GM23338 (cell line): ENCODE measurements at regions not wholly inside any gene's neighbourhood (a gene's known extent, or its start where the extent isn't known, plus 50 kb on each side); places are given as distances from the start of the nearest gene placed in this dataset.

ENCODE experiments used
- ATAC-seq: fragments of 200-7000 bp; cut with Tn5 transposase; 3 replicates; pipeline ENCODE4 v1.9.1; 2020
- DNase-seq: peaks from one replicate; pipeline ENCODE4 v3.0.0-alpha.2; 2015; ENCODE audit warnings: low spot score
- H2AFZ ChIP-seq: fragments of 200-600 bp; sonication (generic); 2 replicates; pipeline ENCODE4 v1.8.0; 2016; ENCODE audit warnings: antibody characterized with exemption, mild to moderate bottlenecking, moderate library complexity
- H3F3A ChIP-seq: fragments of 200-600 bp; sonication (generic); replicated peaks from 2 replicates; pipeline ENCODE4 v1.8.0; 2017; ENCODE audit warnings: antibody characterized with exemption, mixed run types, low read depth
- H3K27ac ChIP-seq: fragments of 200-600 bp; sonication (generic); 2 replicates; pipeline ENCODE4 v1.6.1; 2016; ENCODE audit warnings: low read depth
- H3K27me3 ChIP-seq: fragments of 200-600 bp; sonication (generic); 2 replicates; pipeline ENCODE4 v1.8.0; 2016; ENCODE audit warnings: mild to moderate bottlenecking, mixed run types, moderate library complexity; ENCODE audit not compliant: insufficient read depth
- H3K36me3 ChIP-seq: fragments of 200-600 bp; sonication (generic); 2 replicates; pipeline ENCODE4 v1.8.0; 2016; ENCODE audit warnings: mild to moderate bottlenecking; ENCODE audit not compliant: insufficient read depth
- H3K4me1 ChIP-seq: fragments of 200-600 bp; sonication (generic); 2 replicates; pipeline ENCODE4 v1.8.0; 2016; ENCODE audit warnings: mild to moderate bottlenecking, moderate library complexity; ENCODE audit not compliant: insufficient read depth
- H3K4me2 ChIP-seq: fragments of 200-600 bp; sonication (generic); 2 replicates; pipeline ENCODE4 v1.7.1; 2017; ENCODE audit warnings: mixed run types
- H3K4me3 ChIP-seq: fragments of 200-600 bp; sonication (generic); 2 replicates; pipeline ENCODE4 v1.6.1; 2016; ENCODE audit warnings: mixed run types
- H3K79me2 ChIP-seq: fragments of 200-600 bp; sonication (generic); replicated peaks from 2 replicates; pipeline ENCODE4 v1.8.0; 2017; ENCODE audit warnings: mild to moderate bottlenecking; ENCODE audit not compliant: insufficient read depth
- H3K9me2 ChIP-seq: fragments of 200-600 bp; sonication (generic); 2 replicates; pipeline ENCODE4 v1.8.0; 2017; ENCODE audit not compliant: insufficient read depth
- H4K20me1 ChIP-seq: fragments of 200-600 bp; sonication (generic); replicated peaks from 2 replicates; pipeline ENCODE4 v1.8.0; 2017; ENCODE audit warnings: mild to moderate bottlenecking; ENCODE audit not compliant: insufficient read depth
- H3K27ac Mint-ChIP-seq: 2 replicates; pipeline ENCODE4 v1.8.0; 2020; ENCODE audit warnings: inconsistent platforms, mild to moderate bottlenecking, moderate library complexity, mixed read lengths
- H3K27me3 Mint-ChIP-seq: 3 replicates; pipeline ENCODE4 v1.8.0; 2022; ENCODE audit warnings: low read depth, mild to moderate bottlenecking, moderate library complexity, mixed read lengths, inconsistent platforms; ENCODE audit not compliant: insufficient read depth, poor library complexity
- H3K36me3 Mint-ChIP-seq: 3 replicates; pipeline ENCODE4 v1.8.0; 2021; ENCODE audit warnings: low read depth, mild to moderate bottlenecking, inconsistent platforms, moderate library complexity, mixed read lengths
- H3K4me1 Mint-ChIP-seq: 3 replicates; pipeline ENCODE4 v1.8.0; 2020; ENCODE audit warnings: mild to moderate bottlenecking, inconsistent platforms, mixed read lengths
- H3K4me3 Mint-ChIP-seq: 3 replicates; pipeline ENCODE4 v1.8.0; 2021; ENCODE audit warnings: moderate library complexity, mild to moderate bottlenecking, inconsistent platforms, mixed read lengths
- H3K9me3 Mint-ChIP-seq: 3 replicates; pipeline ENCODE4 v1.8.0; 2020; ENCODE audit warnings: moderate library complexity, mild to moderate bottlenecking, inconsistent platforms, mixed read lengths
- CREB1 ChIP-seq: fragments of 250-450 bp; sonication (Bioruptor Pico); IDR thresholded peaks from 2 replicates; pipeline ENCODE4 v1.5.0; 2020; ENCODE audit warnings: low read depth, mild to moderate bottlenecking, moderate library complexity
- CTCF ChIP-seq, 2 experiments: fragments of 200-600 bp in 1 of 2; sonication (generic) in 1 of 2; conservative IDR thresholded peaks; 2 replicates each; pipeline versions ENCODE4 v1.5.1 to v1.6.1; 2016 to 2017; ENCODE audit warnings: antibody characterized with exemption in 2 of 2, low read depth in 2 of 2, mild to moderate bottlenecking in 2 of 2, moderate library complexity in 1 of 2
- ETS1 ChIP-seq: IDR thresholded peaks from 2 replicates; pipeline ENCODE4 v1.6.1; 2016; ENCODE audit warnings: antibody characterized with exemption
- EZH2 ChIP-seq: fragments of 200-600 bp; sonication (generic); IDR thresholded peaks from one replicate; pipeline ENCODE4 v1.8.0; 2017; ENCODE audit warnings: antibody characterized with exemption, mild to moderate bottlenecking, low read depth; ENCODE audit not compliant: unreplicated experiment
- EZH2phosphoT487 ChIP-seq: fragments of 200-600 bp; sonication (generic); IDR thresholded peaks from one replicate; pipeline ENCODE4 v1.8.1; 2018; ENCODE audit warnings: antibody characterized with exemption; ENCODE audit not compliant: unreplicated experiment
- JUNB ChIP-seq: IDR thresholded peaks from one replicate; pipeline ENCODE4 v1.6.1; 2016; ENCODE audit warnings: antibody characterized with exemption; ENCODE audit not compliant: unreplicated experiment
- NANOG ChIP-seq: IDR thresholded peaks from 2 replicates; pipeline ENCODE4 v1.6.1; 2016; ENCODE audit warnings: antibody characterized with exemption, borderline replicate concordance
- POLR2AphosphoS5 ChIP-seq: IDR thresholded peaks from 2 replicates; pipeline ENCODE4 v1.6.1; 2016; ENCODE audit warnings: antibody characterized with exemption, low read depth
- REST ChIP-seq: IDR thresholded peaks from one replicate; pipeline ENCODE4 v1.6.1; 2018; ENCODE audit warnings: antibody characterized with exemption; ENCODE audit not compliant: unreplicated experiment
- STAT1 ChIP-seq: IDR thresholded peaks from one replicate; pipeline ENCODE4 v1.6.1; 2016; ENCODE audit warnings: antibody characterized with exemption; ENCODE audit not compliant: unreplicated experiment
- ZNF114 ChIP-seq: fragments of 250-450 bp; sonication (Bioruptor Pico); IDR thresholded peaks from 2 replicates; pipeline ENCODE4 v1.5.0; 2020; ENCODE audit warnings: mild to moderate bottlenecking, moderate library complexity
- ZNF331 ChIP-seq: fragments of 250-450 bp; sonication (Bioruptor Pico); IDR thresholded peaks from 2 replicates; pipeline ENCODE4 v1.5.0; 2020; ENCODE audit warnings: low read depth, mild to moderate bottlenecking, moderate library complexity
- ZNF462 ChIP-seq: fragments of 250-450 bp; sonication (Bioruptor Pico); IDR thresholded peaks from 2 replicates; pipeline ENCODE4 v1.5.0; 2020; ENCODE audit warnings: mild to moderate bottlenecking, moderate library complexity

GRCh38 chr9:79289856-79290255 lies 281.9 kb upstream of the TLE4 start:
- Histone ChIP-seq H3F3A (no peaks in the 10 kb centered on the region), H3K4me3 (no peak overlapping the region), H3K9me2 (peaks cover 12% of the 10 kb centered on the region), H3K4me1 (no peaks in the 10 kb centered on the region), H3K36me3 (no peaks in the 10 kb centered on the region), H2AFZ (no peak overlapping the region), H3K79me2 (no peaks in the 10 kb centered on the region), H3K27ac (no peak overlapping the region), H3K4me2 (no peak overlapping the region), H3K27me3 (no peaks in the 10 kb centered on the region), H4K20me1 (no peaks in the 10 kb centered on the region)
- no peaks in the 10 kb centered on the region for H3K27me3 Mint-ChIP-seq
- H3K4me3 Mint-ChIP-seq = no peak overlapping the region
- no peaks in the 10 kb centered on the region for H3K9me3 Mint-ChIP-seq
- no peak for ATAC-seq
- no peak overlapping the region for H3K27ac Mint-ChIP-seq
- DNase-seq = no peak
- H3K4me1 Mint-ChIP-seq = peaks cover 7% of the 10 kb centered on the region
- no peaks in the 10 kb centered on the region for H3K36me3 Mint-ChIP-seq
- no peak for TF ChIP-seq CTCF (conservative IDR thresholded peaks at IDR 0.05; ENCODE audit: low read depth in 2 of 2)
- TF ChIP-seq ZNF114 = no peak
- TF ChIP-seq STAT1 = no peak
- TF ChIP-seq EZH2 = no peak
- no peak for TF ChIP-seq ZNF462 (CRISPR knock-in tag)
- no peak for TF ChIP-seq ZNF331 (CRISPR knock-in tag)
- TF ChIP-seq JUNB = no peak
- no peak for TF ChIP-seq NANOG
- TF ChIP-seq ETS1 = no peak
- no peak for TF ChIP-seq EZH2phosphoT487
- no peak for TF ChIP-seq REST
- no peak for TF ChIP-seq CREB1 (CRISPR knock-in tag)
- no peak for TF ChIP-seq POLR2AphosphoS5
